Breast epithelium (tissue), 3 donors: ENCODE measurements at regions not wholly inside any gene's neighbourhood (a gene's known extent, or its start where the extent isn't known, plus 50 kb on each side); places are given as distances from the start of the nearest gene placed in this dataset.

Experiments
- CTCF ChIP-seq, 3 donors: fragments of 450-650 bp; IDR thresholded peaks; one replicate each; pipeline ENCODE4 v1.5.1; 2016 to 2017; ENCODE audit warnings: antibody characterized with exemption in 3 of 3, mild to moderate bottlenecking in 3 of 3, moderate library complexity in 3 of 3
- POLR2A ChIP-seq: fragments of 450-650 bp; IDR thresholded peaks from one replicate; pipeline ENCODE4 v1.6.1; 2016; ENCODE audit warnings: antibody characterized with exemption, mild to moderate bottlenecking, moderate library complexity

GRCh38 chr4:162239992-162240769 lies 76.4 kb upstream of the FSTL5 start:
- no peak for TF ChIP-seq CTCF (IDR thresholded peaks at IDR 0.05)
- TF ChIP-seq POLR2A = no peak
